ENCODE measurements at regions not wholly inside any gene's neighbourhood (a gene's known extent, or its start where the extent isn't known, plus 50 kb on each side); places are given as distances from the start of the nearest gene placed in this dataset.
A peak's percentile ranks its signal among the peaks of the same experiment; 100 is the strongest.

GRCh38 chr20:53873230-53873604 is 197.2 kb downstream of the BCAS1 start:
- in situ Hi-C loops (cut with MboI; ENCODE audit: low pct_unique_long_range_greater_than_20kb, low sequenced_read_pairs, unreplicated experiment), result no loop called here
- TF ChIP-seq CTCF (IDR thresholded peaks at IDR 0.05; ENCODE audit: extremely low read depth, insufficient read depth, missing control alignments), result no peak
- no peak for DNase-seq (ENCODE audit: low spot score)

- no peak for TF ChIP-seq CTCF (IDR thresholded peaks at IDR 0.05; ENCODE audit: extremely low read depth, insufficient read depth, missing control alignments)
- DNase-seq (ENCODE audit: low spot score), result peak; percentile 48
- in situ Hi-C loops (cut with MboI; ENCODE audit: low pct_unique_long_range_greater_than_20kb, low sequenced_read_pairs, unreplicated experiment), result no loop called here
Measured at GRCh38 chr20:53872561-53873229, 197.7 kb downstream of the BCAS1 start.

DNA sequence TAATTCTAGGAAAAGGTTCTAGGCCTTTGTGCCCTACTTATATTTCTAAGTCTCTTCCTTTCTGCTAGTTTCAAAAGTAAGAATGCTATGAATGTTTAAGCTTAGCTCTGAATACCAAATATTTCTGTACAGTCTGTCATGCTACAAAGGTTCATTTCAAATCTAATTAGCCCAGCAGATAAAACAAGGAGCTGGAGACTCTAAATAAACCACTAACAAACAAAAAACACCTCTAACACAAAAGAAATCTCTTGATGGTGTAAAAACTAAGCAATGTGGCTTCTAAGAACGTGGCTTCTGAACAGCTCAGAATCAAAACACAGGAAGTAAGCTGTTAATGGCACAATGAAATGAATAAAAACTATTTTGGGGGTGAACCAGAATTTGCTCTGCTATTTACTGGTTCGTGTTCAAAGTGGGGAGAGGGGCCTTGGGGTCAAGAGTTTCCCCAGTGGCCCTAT is 198.3 kb downstream of the BCAS1 start:
- no peak for DNase-seq (ENCODE audit: low spot score)
- in situ Hi-C loops (cut with MboI; ENCODE audit: low pct_unique_long_range_greater_than_20kb, low sequenced_read_pairs, unreplicated experiment), result no loop called here
- no peak for TF ChIP-seq CTCF (IDR thresholded peaks at IDR 0.05; ENCODE audit: extremely low read depth, insufficient read depth, missing control alignments)

- TF ChIP-seq CTCF (IDR thresholded peaks at IDR 0.05; ENCODE audit: extremely low read depth, insufficient read depth, missing control alignments), result no peak
- in situ Hi-C loops (cut with MboI; ENCODE audit: low pct_unique_long_range_greater_than_20kb, low sequenced_read_pairs, unreplicated experiment), result no loop called here
- DNase-seq (ENCODE audit: low spot score), result no peak
Measured at GRCh38 chr20:53871541-53871940, 198.9 kb downstream of the BCAS1 start.

DNA sequence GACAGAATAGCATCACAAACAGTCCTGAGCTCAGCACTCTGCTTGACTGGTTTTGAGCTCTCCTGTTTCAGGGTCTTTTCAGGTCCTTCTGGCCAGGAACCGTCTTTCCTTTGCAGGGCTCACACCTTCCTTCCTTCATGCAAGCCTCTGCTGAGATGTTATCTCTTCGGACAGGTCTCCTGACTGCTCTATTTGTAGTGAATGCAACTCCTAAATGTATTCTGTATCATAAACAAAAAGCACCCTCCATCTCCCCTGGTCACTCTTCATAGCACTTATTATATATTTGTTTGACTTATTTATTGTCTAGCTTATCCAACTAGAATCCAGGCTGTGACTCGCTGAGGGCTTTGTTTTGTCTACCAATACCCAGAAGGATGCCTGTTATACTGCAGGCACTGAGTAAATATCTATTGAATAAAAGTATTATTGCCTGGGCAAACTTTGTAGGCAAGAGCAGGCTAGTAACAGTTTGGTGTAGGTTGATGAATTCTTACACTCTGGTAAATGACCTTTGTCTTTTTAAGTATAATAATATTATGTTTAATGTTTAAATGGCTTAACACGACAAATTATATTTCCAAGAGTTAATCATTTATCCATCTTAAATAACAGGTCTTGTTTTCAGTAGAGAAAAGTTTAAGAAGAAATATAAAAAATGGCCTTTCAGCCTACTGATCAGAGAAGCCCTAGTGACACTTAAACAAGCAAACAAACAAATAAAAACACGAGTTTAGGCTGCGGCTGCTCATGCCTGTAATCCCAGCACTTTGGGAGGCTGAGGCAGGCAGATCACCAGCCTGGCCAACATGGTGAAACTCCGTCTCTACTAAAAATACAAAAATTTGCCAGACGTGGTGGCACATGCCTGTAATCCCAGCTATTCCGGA is 199.7 kb downstream of the BCAS1 start:
- in situ Hi-C loops (cut with MboI; ENCODE audit: low pct_unique_long_range_greater_than_20kb, low sequenced_read_pairs, unreplicated experiment), result no loop called here
- no peak for TF ChIP-seq CTCF (IDR thresholded peaks at IDR 0.05; ENCODE audit: extremely low read depth, insufficient read depth, missing control alignments)
- DNase-seq (ENCODE audit: low spot score), result no peak

DNA sequence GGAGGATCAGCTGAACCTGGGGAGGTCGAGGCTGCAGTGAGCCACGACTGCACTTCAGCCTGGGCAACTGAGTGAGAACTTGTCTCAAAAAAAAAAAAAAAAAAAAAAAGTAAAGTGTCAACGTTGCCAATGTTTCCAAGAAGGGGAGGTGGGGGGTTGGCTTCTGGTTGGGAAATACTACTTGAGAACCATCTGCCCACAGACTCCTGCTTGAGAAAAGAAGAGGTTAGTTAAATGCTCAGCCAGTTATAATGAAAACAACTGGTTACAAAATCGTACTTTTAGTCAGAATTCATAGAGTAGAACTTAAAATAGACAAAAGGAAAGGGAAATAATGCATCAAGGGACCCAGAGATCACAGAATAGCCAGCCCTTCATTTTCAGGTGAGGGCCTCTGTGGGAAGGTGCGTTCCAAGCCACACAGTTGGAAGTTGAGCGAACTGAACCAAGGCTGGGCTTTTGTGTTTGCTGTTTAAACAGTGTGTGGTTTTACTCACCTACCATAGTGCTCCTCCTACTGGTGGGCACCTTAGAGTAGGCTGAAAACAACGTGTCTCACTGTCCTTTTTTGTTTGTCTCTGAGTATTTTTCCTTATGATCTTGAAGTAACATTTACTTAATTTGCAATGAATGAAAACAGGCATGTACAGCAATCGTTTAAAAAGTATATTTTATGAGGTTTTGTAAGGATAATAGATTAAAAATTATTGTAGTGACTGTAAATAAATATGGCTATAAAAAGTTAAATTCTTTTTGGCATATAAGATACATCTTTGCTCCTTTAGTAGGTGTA is 200.7 kb downstream of the BCAS1 start:
- peak; percentile 47 for DNase-seq (ENCODE audit: low spot score)
- peak; percentile 83 for TF ChIP-seq CTCF (IDR thresholded peaks at IDR 0.05; ENCODE audit: extremely low read depth, insufficient read depth, missing control alignments)
- in situ Hi-C loops (cut with MboI; ENCODE audit: low pct_unique_long_range_greater_than_20kb, low sequenced_read_pairs, unreplicated experiment), result no loop called here
